ENCODE measurements at regions not wholly inside any gene's neighbourhood (a gene's known extent, or its start where the extent isn't known, plus 50 kb on each side); places are given as distances from the start of the nearest gene placed in this dataset.

DNA sequence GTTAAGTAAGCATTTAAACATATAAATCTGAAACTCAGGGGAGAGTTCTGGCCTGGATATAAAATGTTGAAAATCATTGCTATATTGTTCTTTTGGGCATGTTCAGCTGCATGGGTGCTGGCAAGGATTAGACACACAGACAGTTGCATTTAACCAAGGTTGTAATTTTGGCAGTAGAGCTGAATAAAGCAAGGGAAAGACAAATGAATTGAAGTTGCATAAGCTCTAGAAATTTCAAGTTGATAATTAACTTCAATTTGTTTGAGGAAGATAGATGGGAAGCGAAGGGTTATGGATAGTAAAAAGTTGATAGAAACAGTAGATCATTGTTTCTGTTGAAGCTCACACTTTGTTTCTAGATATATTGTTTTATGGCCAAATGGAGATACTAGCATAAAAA lies 97.2 kb upstream of the KCNJ18 start:
- H3K9me3 ChIP-seq (ENCODE audit: control insufficient read depth in 4 of 4, low read length in 3 of 4), result no peaks in the 10 kb centered on the region
- H3K4me1 ChIP-seq (ENCODE audit: control insufficient read depth in 4 of 4, insufficient read depth in 4 of 4, low read length in 3 of 4), result peaks cover 0 to 3% (median 0%) of the 10 kb centered on the region in 4 donors
- H3K9ac ChIP-seq (ENCODE audit: low read depth in 1 of 2, low read length in 2 of 2), result no peak overlapping the region
- H3K36me3 ChIP-seq (ENCODE audit: control insufficient read depth in 4 of 4, insufficient read depth in 3 of 4, low read depth in 1 of 4, low read length in 3 of 4), result no peaks in the 10 kb centered on the region
- DNase-seq (ENCODE audit: low spot score), result no peak
- H3K27ac ChIP-seq (ENCODE audit: low read depth in 1 of 2, low read length in 2 of 2), result no peak overlapping the region
- no peaks in the 10 kb centered on the region for H3K27me3 ChIP-seq (ENCODE audit: control insufficient read depth in 4 of 4, insufficient read depth in 4 of 4, low read length in 3 of 4)
- H3K4me3 ChIP-seq (ENCODE audit: low read depth in 1 of 3, low read length in 3 of 3), result no peak overlapping the region
- TF ChIP-seq YY1 (IDR thresholded peaks at IDR 0.05) (no peak), RAD21 (IDR thresholded peaks at IDR 0.05) (peak; percentile 11 to 45), HNF4A (conservative IDR thresholded peaks at IDR 0.05) (peak in 1 of 2 donors; percentile 24), FOXA2 (IDR thresholded peaks at IDR 0.05) (no peak), RXRA (IDR thresholded peaks at IDR 0.05) (peak in 1 of 2 donors; percentile 12), JUND (IDR thresholded peaks at IDR 0.05) (no peak), SP1 (IDR thresholded peaks at IDR 0.05) (no peak), FOXA1 (IDR thresholded peaks at IDR 0.05) (no peak), EGR1 (IDR thresholded peaks at IDR 0.05; ENCODE audit: low read depth in 2 of 2) (no peak), HNF4G (IDR thresholded peaks at IDR 0.05) (no peak), NR2F2 (IDR thresholded peaks at IDR 0.05) (no peak), TAF1 (conservative IDR thresholded peaks at IDR 0.05) (no peak), GABPA (IDR thresholded peaks at IDR 0.05 in 1 of 2, conservative IDR thresholded peaks at IDR 0.05 in 1 of 2) (no peak)
- TF ChIP-seq, protein P1, sequence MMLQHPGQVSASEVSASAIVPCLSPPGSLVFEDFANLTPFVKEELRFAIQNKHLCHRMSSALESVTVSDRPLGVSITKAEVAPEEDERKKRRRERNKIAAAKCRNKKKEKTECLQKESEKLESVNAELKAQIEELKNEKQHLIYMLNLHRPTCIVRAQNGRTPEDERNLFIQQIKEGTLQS (IDR thresholded peaks at IDR 0.05), result no peak
- TF ChIP-seq, protein P2, sequence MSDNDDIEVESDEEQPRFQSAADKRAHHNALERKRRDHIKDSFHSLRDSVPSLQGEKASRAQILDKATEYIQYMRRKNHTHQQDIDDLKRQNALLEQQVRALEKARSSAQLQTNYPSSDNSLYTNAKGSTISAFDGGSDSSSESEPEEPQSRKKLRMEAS (IDR thresholded peaks at IDR 0.05), result no peak
- TF ChIP-seq, protein P3, sequence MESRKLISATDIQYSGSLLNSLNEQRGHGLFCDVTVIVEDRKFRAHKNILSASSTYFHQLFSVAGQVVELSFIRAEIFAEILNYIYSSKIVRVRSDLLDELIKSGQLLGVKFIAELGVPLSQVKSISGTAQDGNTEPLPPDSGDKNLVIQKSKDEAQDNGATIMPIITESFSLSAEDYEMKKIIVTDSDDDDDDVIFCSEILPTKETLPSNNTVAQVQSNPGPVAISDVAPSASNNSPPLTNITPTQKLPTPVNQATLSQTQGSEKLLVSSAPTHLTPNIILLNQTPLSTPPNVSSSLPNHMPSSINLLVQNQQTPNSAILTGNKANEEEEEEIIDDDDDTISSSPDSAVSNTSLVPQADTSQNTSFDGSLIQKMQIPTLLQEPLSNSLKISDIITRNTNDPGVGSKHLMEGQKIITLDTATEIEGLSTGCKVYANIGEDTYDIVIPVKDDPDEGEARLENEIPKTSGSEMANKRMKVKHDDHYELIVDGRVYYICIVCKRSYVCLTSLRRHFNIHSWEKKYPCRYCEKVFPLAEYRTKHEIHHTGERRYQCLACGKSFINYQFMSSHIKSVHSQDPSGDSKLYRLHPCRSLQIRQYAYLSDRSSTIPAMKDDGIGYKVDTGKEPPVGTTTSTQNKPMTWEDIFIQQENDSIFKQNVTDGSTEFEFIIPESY (IDR thresholded peaks at IDR 0.05), result no peak
- TF ChIP-seq, protein P4, sequence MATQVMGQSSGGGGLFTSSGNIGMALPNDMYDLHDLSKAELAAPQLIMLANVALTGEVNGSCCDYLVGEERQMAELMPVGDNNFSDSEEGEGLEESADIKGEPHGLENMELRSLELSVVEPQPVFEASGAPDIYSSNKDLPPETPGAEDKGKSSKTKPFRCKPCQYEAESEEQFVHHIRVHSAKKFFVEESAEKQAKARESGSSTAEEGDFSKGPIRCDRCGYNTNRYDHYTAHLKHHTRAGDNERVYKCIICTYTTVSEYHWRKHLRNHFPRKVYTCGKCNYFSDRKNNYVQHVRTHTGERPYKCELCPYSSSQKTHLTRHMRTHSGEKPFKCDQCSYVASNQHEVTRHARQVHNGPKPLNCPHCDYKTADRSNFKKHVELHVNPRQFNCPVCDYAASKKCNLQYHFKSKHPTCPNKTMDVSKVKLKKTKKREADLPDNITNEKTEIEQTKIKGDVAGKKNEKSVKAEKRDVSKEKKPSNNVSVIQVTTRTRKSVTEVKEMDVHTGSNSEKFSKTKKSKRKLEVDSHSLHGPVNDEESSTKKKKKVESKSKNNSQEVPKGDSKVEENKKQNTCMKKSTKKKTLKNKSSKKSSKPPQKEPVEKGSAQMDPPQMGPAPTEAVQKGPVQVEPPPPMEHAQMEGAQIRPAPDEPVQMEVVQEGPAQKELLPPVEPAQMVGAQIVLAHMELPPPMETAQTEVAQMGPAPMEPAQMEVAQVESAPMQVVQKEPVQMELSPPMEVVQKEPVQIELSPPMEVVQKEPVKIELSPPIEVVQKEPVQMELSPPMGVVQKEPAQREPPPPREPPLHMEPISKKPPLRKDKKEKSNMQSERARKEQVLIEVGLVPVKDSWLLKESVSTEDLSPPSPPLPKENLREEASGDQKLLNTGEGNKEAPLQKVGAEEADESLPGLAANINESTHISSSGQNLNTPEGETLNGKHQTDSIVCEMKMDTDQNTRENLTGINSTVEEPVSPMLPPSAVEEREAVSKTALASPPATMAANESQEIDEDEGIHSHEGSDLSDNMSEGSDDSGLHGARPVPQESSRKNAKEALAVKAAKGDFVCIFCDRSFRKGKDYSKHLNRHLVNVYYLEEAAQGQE (IDR thresholded peaks at IDR 0.05), result no peak
- TF ChIP-seq, protein P5, sequence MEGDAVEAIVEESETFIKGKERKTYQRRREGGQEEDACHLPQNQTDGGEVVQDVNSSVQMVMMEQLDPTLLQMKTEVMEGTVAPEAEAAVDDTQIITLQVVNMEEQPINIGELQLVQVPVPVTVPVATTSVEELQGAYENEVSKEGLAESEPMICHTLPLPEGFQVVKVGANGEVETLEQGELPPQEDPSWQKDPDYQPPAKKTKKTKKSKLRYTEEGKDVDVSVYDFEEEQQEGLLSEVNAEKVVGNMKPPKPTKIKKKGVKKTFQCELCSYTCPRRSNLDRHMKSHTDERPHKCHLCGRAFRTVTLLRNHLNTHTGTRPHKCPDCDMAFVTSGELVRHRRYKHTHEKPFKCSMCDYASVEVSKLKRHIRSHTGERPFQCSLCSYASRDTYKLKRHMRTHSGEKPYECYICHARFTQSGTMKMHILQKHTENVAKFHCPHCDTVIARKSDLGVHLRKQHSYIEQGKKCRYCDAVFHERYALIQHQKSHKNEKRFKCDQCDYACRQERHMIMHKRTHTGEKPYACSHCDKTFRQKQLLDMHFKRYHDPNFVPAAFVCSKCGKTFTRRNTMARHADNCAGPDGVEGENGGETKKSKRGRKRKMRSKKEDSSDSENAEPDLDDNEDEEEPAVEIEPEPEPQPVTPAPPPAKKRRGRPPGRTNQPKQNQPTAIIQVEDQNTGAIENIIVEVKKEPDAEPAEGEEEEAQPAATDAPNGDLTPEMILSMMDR (IDR thresholded peaks at IDR 0.05; ENCODE audit: low read depth, low read length, missing input control), result no peak
- WGBS, result 20% methylated on average over 1 of the region's 1 CpG
